CD14-positive monocyte (primary cell): ENCODE measurements at regions not wholly inside any gene's neighbourhood (a gene's known extent, or its start where the extent isn't known, plus 50 kb on each side); places are given as distances from the start of the nearest gene placed in this dataset.

Experiments
- DNase-seq, 3 donors: peaks; one replicate each; pipeline ENCODE4 v3.0.0-alpha.2; 2011 to 2022
- H2AFZ ChIP-seq: 2 replicates; pipeline ENCODE4 v1.6.0; 2012; ENCODE audit warnings: mild to moderate bottlenecking, low read depth, low read length, inconsistent platforms; ENCODE audit not compliant: insufficient read depth, poor library complexity, severe bottlenecking
- H3K27ac ChIP-seq, 2 donors: 1 replicate in 1 of 2; 2 replicates in 1 of 2; pipeline ENCODE4 v1.5.1; 2012 to 2013; ENCODE audit warnings: low read length in 2 of 2, control low read depth in 1 of 2, inconsistent platforms in 1 of 2, low read depth in 1 of 2, mild to moderate bottlenecking in 1 of 2
- H3K27me3 ChIP-seq, 2 donors: one replicate each; pipeline versions ENCODE4 v1.6.0 to v1.6.1; 2011 to 2013; ENCODE audit warnings: low read length in 2 of 2; ENCODE audit not compliant: control insufficient read depth in 2 of 2, insufficient read depth in 2 of 2
- H3K36me3 ChIP-seq, 2 donors: replicated peaks in 1 of 2; 1 replicate in 1 of 2; 2 replicates in 1 of 2; pipeline versions ENCODE4 v1.5.1 to v1.6.1; 2012 to 2013; ENCODE audit warnings: low read length in 2 of 2, control low read depth in 1 of 2, inconsistent platforms in 1 of 2, mild to moderate bottlenecking in 1 of 2; ENCODE audit not compliant: insufficient read depth in 2 of 2, control insufficient read depth in 1 of 2
- H3K4me1 ChIP-seq, 2 donors: 1 replicate in 1 of 2; 2 replicates in 1 of 2; pipeline versions ENCODE4 v1.5.1 to v1.6.1; 2012 to 2013; ENCODE audit warnings: low read length in 2 of 2, control low read depth in 1 of 2, inconsistent platforms in 1 of 2, mild to moderate bottlenecking in 1 of 2, moderate library complexity in 1 of 2; ENCODE audit not compliant: insufficient read depth in 2 of 2, control insufficient read depth in 1 of 2
- H3K4me2 ChIP-seq: replicated peaks from 2 replicates; pipeline ENCODE3; 2012; ENCODE audit warnings: low read length, moderate library complexity, mild to moderate bottlenecking; ENCODE audit not compliant: poor library complexity, severe bottlenecking; ENCODE audit errors: extremely low read depth
- H3K4me3 ChIP-seq, 3 experiments: fragments of 200-600 bp in 1 of 3; sonication (generic) in 1 of 3; replicated peaks in 1 of 3; 1 replicate in 2 of 3; 2 replicates in 1 of 3; pipeline ENCODE4 v1.5.1; 2011 to 2013; ENCODE audit warnings: low read length in 3 of 3, mild to moderate bottlenecking in 3 of 3, control low read depth in 2 of 3, low read depth in 2 of 3, inconsistent platforms in 1 of 3, moderate library complexity in 1 of 3
- H3K79me2 ChIP-seq: 2 replicates; pipeline ENCODE4 v1.6.0; 2012; ENCODE audit warnings: mild to moderate bottlenecking, control low read depth, inconsistent platforms, low read length, moderate library complexity; ENCODE audit not compliant: insufficient read depth
- H3K9ac ChIP-seq: 2 replicates; pipeline ENCODE4 v1.6.0; 2017; ENCODE audit warnings: low read length, mild to moderate bottlenecking; ENCODE audit not compliant: insufficient read depth, poor library complexity, severe bottlenecking
- H3K9me3 ChIP-seq, 2 donors: replicated peaks in 1 of 2; 1 replicate in 1 of 2; 2 replicates in 1 of 2; pipeline versions ENCODE4 v1.5.1 to v1.6.1; 2012 to 2013; ENCODE audit warnings: low read length in 2 of 2, control low read depth in 1 of 2; ENCODE audit not compliant: control insufficient read depth in 1 of 2, insufficient read depth in 1 of 2
- H4K20me1 ChIP-seq: 2 replicates; pipeline ENCODE4 v1.6.0; 2012; ENCODE audit warnings: mild to moderate bottlenecking, low read length, control low read depth, moderate library complexity; ENCODE audit not compliant: insufficient read depth
- H3K27ac Mint-ChIP-seq, 7 donors: one replicate each; pipeline ENCODE4 v1.8.0; 2020; ENCODE audit warnings: mild to moderate bottlenecking in 7 of 7, mixed read lengths in 7 of 7, moderate library complexity in 6 of 7, inconsistent platforms in 2 of 7
- H3K27me3 Mint-ChIP-seq, 3 donors: one replicate each; pipeline ENCODE4 v1.8.0; 2021 to 2022; ENCODE audit warnings: low read depth in 3 of 3, mild to moderate bottlenecking in 3 of 3, mixed read lengths in 3 of 3, moderate library complexity in 3 of 3, inconsistent platforms in 1 of 3
- H3K36me3 Mint-ChIP-seq, 2 donors: one replicate each; pipeline ENCODE4 v1.8.0; 2020; ENCODE audit warnings: mixed read lengths in 2 of 2, inconsistent platforms in 1 of 2, mild to moderate bottlenecking in 1 of 2
- H3K4me1 Mint-ChIP-seq: one replicate; pipeline ENCODE4 v1.8.0; 2020; ENCODE audit warnings: mild to moderate bottlenecking, mixed read lengths
- H3K4me3 Mint-ChIP-seq, 2 donors: one replicate each; pipeline ENCODE4 v1.8.0; 2020; ENCODE audit warnings: mild to moderate bottlenecking in 2 of 2, mixed read lengths in 2 of 2, moderate library complexity in 1 of 2
- H3K9me3 Mint-ChIP-seq, 7 donors: one replicate each; pipeline ENCODE4 v1.8.0; 2020 to 2022; ENCODE audit warnings: mixed read lengths in 7 of 7, mild to moderate bottlenecking in 6 of 7, moderate library complexity in 6 of 7, inconsistent platforms in 2 of 7
- WGBS: methylation state at CpG from one replicate; pipeline ENCODE4 v1.1.5; 2013; ENCODE audit warnings: missing lambda C conversion rate; ENCODE audit not compliant: insufficient coverage; 5-methylcytosine and 5-hydroxymethylcytosine counted together
- intact Hi-C, 2 donors: fragments of 100-400 bp; cut with micrococcal nuclease; formaldehyde crosslinking; loops; one replicate each; pipeline versions ENCODE4 v1.15.0 to v1.15.1; 2023
- TF ChIP-seq, protein P1 (sequence below): fragments of 200-600 bp; IDR thresholded peaks from one replicate; pipeline ENCODE4 v1.8.0; 2022; ENCODE audit warnings: antibody characterized with exemption, mild to moderate bottlenecking

DNA sequence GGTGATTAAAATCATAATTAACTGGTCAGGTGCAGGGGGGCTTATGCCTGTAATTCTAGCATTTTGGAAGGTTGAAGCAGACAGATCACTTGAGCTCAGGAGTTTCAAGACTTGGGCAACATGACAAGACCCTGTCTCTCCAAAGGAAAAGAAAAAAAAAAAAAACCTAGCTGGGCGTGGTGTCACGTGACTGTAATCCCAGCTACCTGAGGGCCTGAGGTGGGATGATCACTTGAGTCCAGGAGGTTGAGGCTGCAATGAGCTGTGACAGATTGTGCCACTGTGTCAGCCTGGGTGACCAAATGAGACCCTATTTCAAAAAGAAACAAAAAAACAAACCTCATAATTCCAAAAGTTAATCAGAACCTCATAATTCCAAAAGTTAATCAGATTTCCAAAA, 505.5 kb downstream of the CDH8 start:
- H3K9me3 Mint-ChIP-seq: peaks cover 0 to 3% (median 2%) of the 10 kb centered on the region in 7 donors
- H4K20me1 ChIP-seq: no peaks in the 10 kb centered on the region
- H3K4me1 ChIP-seq: no peaks in the 10 kb centered on the region
- no peak overlapping the region for H3K27ac ChIP-seq
- no peaks in the 10 kb centered on the region for H3K9me3 ChIP-seq
- TF ChIP-seq, protein P1, sequence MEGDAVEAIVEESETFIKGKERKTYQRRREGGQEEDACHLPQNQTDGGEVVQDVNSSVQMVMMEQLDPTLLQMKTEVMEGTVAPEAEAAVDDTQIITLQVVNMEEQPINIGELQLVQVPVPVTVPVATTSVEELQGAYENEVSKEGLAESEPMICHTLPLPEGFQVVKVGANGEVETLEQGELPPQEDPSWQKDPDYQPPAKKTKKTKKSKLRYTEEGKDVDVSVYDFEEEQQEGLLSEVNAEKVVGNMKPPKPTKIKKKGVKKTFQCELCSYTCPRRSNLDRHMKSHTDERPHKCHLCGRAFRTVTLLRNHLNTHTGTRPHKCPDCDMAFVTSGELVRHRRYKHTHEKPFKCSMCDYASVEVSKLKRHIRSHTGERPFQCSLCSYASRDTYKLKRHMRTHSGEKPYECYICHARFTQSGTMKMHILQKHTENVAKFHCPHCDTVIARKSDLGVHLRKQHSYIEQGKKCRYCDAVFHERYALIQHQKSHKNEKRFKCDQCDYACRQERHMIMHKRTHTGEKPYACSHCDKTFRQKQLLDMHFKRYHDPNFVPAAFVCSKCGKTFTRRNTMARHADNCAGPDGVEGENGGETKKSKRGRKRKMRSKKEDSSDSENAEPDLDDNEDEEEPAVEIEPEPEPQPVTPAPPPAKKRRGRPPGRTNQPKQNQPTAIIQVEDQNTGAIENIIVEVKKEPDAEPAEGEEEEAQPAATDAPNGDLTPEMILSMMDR: no peak
- no peaks in the 10 kb centered on the region for H3K27me3 ChIP-seq
- no peak for DNase-seq
- H3K4me1 Mint-ChIP-seq: no peaks in the 10 kb centered on the region
- no peak overlapping the region for H3K4me3 ChIP-seq
- no peak overlapping the region for H3K4me3 Mint-ChIP-seq
- H3K27ac Mint-ChIP-seq: no peak overlapping the region
- H3K9ac ChIP-seq: no peak overlapping the region
- H3K27me3 Mint-ChIP-seq: no peaks in the 10 kb centered on the region
- H3K4me2 ChIP-seq: no peak overlapping the region
- no peak overlapping the region for H2AFZ ChIP-seq
- no peaks in the 10 kb centered on the region for H3K36me3 Mint-ChIP-seq
- intact Hi-C loops: no loop called here
- no peaks in the 10 kb centered on the region for H3K79me2 ChIP-seq
- no CpG with 5 or more reads among the region's 2 CpGs for WGBS
- no peaks in the 10 kb centered on the region for H3K36me3 ChIP-seq

DNA sequence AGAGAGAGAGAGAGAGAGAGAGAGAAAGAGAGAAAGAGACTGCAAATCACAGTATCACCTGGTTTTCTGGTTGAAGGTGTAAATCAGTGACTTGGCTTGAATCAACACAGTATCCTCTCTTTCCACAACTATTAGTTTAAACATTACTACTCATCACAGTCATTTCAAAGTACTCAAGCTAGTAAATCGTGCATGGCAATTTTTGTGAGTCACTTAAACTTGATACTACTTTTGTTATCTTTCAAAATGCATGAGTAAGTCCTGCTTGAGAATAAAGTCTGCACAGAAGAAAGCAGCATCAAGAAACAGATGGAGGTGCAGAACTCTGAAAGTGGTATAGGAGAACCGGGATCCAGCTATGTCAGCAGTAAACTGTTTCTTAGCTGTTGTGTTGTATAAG, 535.4 kb downstream of the CDH8 start:
- Histone ChIP-seq H4K20me1 (no peaks in the 10 kb centered on the region), H3K27me3 (no peaks in the 10 kb centered on the region), H3K27ac (no peak overlapping the region), H3K9ac (no peak overlapping the region), H3K79me2 (no peaks in the 10 kb centered on the region), H3K36me3 (no peaks in the 10 kb centered on the region), H3K4me2 (no peak overlapping the region), H3K9me3 (no peaks in the 10 kb centered on the region), H2AFZ (no peak overlapping the region), H3K4me3 (no peak overlapping the region), H3K4me1 (no peaks in the 10 kb centered on the region)
- no CpG with 5 or more reads among the region's 2 CpGs for WGBS
- Mint-ChIP-seq H3K27me3 (no peaks in the 10 kb centered on the region), H3K9me3 (peaks cover 0 to 9% (median 0%) of the 10 kb centered on the region in 7 donors), H3K36me3 (no peaks in the 10 kb centered on the region), H3K27ac (no peak overlapping the region), H3K4me1 (no peaks in the 10 kb centered on the region), H3K4me3 (no peak overlapping the region)
- TF ChIP-seq, protein P1: no peak
- DNase-seq: no peak
- intact Hi-C loops: no loop called here
